Retinal pigment epithelial cell (primary cell): ENCODE measurements at regions not wholly inside any gene's neighbourhood (a gene's known extent, or its start where the extent isn't known, plus 50 kb on each side); places are given as distances from the start of the nearest gene placed in this dataset.
"Not testable (repeated sequence)": the region's sequence is repeated elsewhere in the genome, so short reads cannot be mapped to it uniquely, and the experiment has no call there.

ENCODE experiments used
- DNase-seq: peaks from one replicate; pipeline ENCODE4 v3.0.0-alpha.2; 2010; ENCODE audit warnings: low read depth
- H3K4me3 ChIP-seq: 2 replicates; pipeline ENCODE4 v1.5.1; 2011; ENCODE audit warnings: mild to moderate bottlenecking, low read length, control low read depth, moderate library complexity
- CTCF ChIP-seq: conservative IDR thresholded peaks from 2 replicates; pipeline ENCODE4 v1.5.1; 2011; ENCODE audit warnings: low read depth, low read length, control low read depth, inconsistent platforms

- no peak for DNase-seq
- no peak for TF ChIP-seq CTCF
- H3K4me3 ChIP-seq: no peak overlapping the region
Measured at GRCh38 chr22:47878460-47878859, 1116.0 kb downstream of the TBC1D22A start.

GRCh38 chr22:47872761-47873535 lies 1110.5 kb downstream of the TBC1D22A start:
- TF ChIP-seq CTCF: no peak
- H3K4me3 ChIP-seq: no peak overlapping the region
- DNase-seq: no peak

GRCh38 chr22:47865626-47866025 lies 1103.2 kb downstream of the TBC1D22A start:
- no peak for DNase-seq
- no peak overlapping the region for H3K4me3 ChIP-seq
- no peak for TF ChIP-seq CTCF

GRCh38 chr22:47862394-47862793 lies 1099.9 kb downstream of the TBC1D22A start:
- no peak overlapping the region for H3K4me3 ChIP-seq
- no peak for TF ChIP-seq CTCF
- DNase-seq: no peak

GRCh38 chr22:47860907-47861306 lies 1098.5 kb downstream of the TBC1D22A start:
- not testable (repeated sequence) for H3K4me3 ChIP-seq, DNase-seq

- no peak for TF ChIP-seq CTCF
- no peak for DNase-seq
- no peak overlapping the region for H3K4me3 ChIP-seq
Measured at GRCh38 chr22:47859881-47860525, 1097.6 kb downstream of the TBC1D22A start.

- no peak for DNase-seq
- no peak overlapping the region for H3K4me3 ChIP-seq
- TF ChIP-seq CTCF: no peak
Measured at GRCh38 chr22:47858773-47859306, 1096.4 kb downstream of the TBC1D22A start.
